ENCODE measurements at regions not wholly inside any gene's neighbourhood (a gene's known extent, or its start where the extent isn't known, plus 50 kb on each side); places are given as distances from the start of the nearest gene placed in this dataset.
"Not testable (repeated sequence)": the region's sequence is repeated elsewhere in the genome, so short reads cannot be mapped to it uniquely, and the experiment has no call there.

- no peak for DNase-seq
Measured at GRCh38 chr17:72565758-72566157, 444.9 kb downstream of the SOX9 start.

GRCh38 chr17:72566671-72567484 is 446.1 kb downstream of the SOX9 start:
- DNase-seq, result no peak

GRCh38 chr17:72567774-72568173 is 447.0 kb downstream of the SOX9 start:
- no peak for DNase-seq

- DNase-seq, result no peak
Measured at GRCh38 chr17:72569148-72569946, 448.5 kb downstream of the SOX9 start.

DNA sequence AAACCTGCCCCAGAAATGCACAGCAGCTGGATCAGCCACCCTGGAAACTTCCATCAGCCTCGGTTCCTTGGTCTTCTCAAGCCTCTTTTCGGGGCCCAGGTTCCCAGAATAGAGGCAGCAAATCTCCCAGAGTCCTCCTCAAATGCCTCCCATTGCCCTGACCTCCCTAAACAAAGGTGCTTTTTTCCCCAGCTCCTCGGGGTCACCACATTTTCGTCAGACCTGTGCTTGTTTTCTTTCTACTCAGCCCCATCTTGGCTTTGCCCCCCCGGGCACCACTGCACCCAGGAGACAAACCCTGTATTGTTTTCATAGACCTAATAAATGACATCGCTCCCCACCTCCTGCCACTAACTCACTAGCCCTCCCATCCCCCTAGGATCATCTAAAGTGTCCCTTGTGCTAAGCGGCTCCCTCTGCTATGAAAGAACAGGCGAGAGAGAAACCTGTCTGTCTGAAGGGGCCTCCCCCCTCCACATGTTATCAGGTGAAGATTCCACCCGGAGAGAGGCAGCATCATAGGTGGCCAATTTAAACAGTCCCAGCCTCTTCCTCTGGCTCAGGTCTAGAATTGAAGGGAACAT is 451.1 kb downstream of the SOX9 start:
- DNase-seq, result no peak

DNA sequence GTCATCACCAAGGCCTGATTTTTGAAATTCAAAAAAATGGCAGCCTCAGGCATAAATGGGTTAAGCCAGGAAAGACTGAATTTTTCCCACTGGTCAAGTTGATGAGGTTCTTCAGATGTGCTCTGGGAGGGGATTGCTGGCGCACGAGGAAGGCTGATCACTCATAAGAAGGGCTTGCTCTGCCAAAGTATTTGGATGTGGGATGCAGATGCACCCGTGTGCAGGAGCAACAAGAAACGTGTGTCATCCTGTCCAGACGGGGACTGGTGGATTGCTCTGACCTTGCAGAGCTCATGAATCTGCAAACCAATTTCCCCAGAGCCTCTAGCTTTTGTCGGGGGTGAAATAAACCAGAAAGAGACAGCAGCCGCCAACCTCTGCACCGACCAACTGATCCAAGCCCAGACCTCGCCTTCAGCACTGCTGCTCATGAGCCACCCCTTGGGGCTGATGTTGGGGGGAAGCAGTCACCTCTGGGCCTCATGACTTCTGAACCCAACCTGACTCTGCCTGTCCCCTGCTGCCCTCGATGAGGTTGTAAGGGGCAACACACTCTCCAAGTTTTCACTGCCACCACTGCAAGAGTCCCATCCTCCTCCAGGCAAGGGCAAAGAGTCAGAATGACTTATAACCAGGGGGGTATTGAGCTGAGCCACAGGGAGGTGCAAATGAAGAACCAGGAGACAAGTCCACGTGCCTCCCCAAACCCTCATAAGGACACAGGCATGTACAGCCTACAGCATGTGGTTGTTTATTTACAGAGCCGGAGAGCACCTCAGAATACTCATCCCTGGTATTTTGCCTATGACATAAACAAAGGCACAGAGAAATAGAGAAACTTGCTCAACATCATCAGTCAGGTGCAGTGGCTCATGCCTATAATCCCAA is 452.0 kb downstream of the SOX9 start:
- no peak for DNase-seq

DNA sequence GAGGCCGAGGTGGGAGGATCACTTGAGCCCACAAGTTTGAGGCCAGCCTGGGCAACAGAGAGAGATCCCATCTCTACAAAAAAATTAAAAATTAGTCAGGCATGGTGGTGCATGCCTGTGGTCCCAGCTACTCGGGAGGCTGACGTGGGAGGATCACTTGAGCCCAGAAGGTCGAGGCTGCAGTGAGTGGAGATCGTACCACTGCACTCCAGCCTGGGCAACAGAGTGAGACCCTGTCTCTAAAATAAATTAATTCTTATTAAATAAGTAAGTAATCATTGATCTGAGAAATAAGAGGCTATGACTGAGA is 452.6 kb downstream of the SOX9 start:
- DNase-seq, result not testable (repeated sequence)

GRCh38 chr17:72574675-72575510 is 454.1 kb downstream of the SOX9 start:
- no peak for DNase-seq

- peak; percentile 48 for DNase-seq
Measured at GRCh38 chr17:72575542-72576233, 454.9 kb downstream of the SOX9 start.

GRCh38 chr17:72576289-72576759 is 455.5 kb downstream of the SOX9 start:
- no peak for DNase-seq

DNA sequence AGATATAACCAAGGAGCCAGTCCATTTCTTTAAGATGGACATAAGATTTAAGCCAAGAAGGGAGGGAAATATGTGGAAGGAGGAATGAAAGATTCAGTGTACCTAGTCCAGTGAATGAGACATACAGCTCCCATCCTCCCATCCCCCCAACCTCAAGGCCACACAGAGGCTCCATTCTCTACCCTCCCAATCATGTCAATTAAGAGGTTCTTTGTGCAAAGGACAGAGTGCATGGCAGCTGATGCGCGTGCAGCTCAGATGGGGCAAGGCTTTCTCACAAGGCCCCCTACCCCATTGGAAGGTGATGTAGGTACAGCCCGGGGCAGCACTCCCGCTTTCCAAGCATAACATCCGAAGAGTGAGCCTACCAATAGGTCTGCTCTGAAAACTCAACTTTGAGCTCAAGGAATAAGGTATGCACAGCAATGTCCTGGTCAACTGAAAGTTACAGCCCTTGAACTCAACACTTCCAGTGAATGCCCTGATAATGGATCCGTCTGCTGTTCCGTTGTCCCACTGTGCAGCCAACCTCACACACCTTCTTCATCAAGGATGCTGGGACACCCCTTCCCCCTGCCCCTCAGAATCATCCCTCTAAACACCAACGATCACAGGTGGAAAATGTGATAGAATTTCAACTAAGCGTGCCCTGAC is 458.1 kb downstream of the SOX9 start:
- DNase-seq, result no peak

- DNase-seq, result no peak
Measured at GRCh38 chr17:72579990-72580320, 459.1 kb downstream of the SOX9 start.

DNA sequence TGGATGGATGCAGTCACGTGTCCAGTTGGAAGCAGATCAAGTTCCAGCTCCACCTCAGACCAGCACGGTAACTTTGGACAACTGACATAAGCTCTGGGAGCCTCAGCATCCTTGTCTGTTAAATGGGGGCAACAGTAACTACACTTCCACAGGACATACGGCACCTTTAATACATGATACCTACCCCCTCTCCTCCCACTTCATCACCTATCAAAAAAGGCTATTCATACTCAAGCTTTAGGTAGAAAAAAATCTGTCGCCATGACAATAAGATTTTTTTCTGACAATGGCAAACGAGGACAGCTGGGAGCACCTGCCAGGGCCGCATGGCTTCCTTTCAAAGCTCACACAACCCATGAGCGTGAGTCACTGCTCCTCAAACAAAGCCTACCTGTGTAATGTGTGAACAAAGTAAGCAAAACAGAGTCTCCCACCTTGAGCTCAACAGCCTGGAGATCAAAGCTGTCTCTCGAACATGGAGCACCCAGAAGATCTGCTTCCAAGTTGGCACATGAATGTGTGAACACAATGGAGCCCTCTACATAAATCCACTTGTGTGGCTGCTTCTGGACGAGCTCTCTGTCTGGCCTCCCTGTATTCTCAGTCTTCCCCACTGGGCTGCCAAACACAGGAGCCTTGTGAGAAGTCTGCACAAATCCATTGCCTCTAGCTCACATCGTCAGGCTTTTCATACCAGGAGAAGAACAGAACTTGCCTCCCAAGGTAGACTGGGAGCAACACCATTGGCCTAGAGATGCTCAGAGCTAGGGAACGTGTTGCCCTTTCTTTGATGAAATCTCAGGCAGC is 459.7 kb downstream of the SOX9 start:
- DNase-seq, result peak; percentile 85

- no peak for DNase-seq
Measured at GRCh38 chr17:72587156-72587555, 466.3 kb downstream of the SOX9 start.

DNA sequence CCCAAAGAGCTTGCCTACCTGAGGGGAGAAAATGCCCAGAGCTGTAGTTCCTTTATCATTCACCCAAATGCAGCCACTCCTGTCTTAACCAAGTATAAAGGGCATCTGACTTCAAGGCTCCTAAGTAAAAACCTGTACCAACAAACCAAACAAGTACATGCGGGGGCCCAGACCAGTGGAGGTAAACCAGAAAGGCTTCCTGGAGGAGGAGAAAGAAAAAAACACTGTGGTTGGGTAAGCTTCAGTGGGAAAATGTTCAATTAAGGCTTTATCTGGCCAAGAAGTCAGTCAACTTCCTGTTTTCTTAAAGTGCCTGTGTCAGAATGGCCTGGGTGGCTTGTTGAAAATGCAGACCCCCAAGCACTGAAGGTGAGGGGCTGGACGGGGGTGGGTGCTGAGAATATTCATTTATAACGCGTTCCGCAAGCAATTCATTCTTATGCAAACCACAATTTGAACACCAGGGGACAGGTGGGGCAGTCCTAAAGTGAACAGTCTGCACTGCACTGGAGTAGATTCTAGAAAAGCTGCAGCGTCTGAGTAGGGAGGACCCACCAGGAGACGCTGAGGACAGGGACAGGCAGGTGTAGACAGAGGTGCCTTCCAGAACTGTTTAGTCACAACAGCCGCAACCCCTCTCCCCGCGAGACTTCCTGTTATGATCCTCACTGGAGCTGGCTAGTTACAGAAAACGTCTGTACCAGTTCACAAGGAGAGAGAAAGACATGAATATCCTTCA is 467.1 kb downstream of the SOX9 start:
- peak; percentile 78 for DNase-seq

- DNase-seq, result peak; percentile 82
Measured at GRCh38 chr17:72588561-72588960, 467.7 kb downstream of the SOX9 start.

GRCh38 chr17:72588961-72589360 is 468.1 kb downstream of the SOX9 start:
- peak; percentile 82 for DNase-seq

DNA sequence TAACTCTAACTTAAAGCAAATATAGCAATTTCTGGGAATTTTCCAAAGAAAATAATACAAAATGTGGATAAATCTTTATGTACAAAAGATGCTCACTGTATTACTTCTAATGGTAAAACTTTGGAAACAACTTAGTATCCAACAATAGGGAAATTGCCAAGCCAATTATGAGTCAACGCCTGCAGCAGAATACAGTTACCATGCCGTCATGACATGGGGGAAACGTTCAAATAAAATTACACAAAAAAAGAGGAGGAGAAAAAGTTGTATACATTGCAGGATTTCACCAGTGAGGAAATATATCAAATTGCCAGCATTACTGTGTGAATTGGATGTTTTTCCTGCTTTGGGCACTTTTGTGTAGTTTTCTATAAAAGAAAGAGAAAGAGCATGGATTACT is 469.6 kb downstream of the SOX9 start:
- DNase-seq, result no peak

DNA sequence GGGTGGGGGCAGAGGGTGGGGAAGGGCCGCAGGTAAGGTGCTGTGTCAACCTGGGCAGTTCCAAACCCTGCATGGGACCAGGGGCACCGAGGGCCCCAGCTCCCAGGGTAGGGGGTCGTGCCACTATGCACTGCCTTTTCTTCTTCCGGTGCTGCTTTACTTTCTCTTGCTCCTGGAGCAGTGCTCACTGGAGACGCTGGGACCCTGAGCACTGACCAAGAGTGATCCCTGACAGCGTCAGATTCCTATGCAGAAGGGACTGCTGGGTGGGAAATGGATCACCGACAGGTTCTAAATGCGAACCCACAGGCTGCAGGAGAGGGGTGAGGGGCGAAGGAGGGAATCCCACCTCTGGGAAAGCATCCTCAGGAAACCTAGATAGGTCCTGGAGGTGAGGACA is 470.1 kb downstream of the SOX9 start:
- DNase-seq, result no peak
